Pancreas (tissue), 10 donors: ENCODE measurements at regions not wholly inside any gene's neighbourhood (a gene's known extent, or its start where the extent isn't known, plus 50 kb on each side); places are given as distances from the start of the nearest gene placed in this dataset.
A peak's percentile ranks its signal among the peaks of the same experiment; 100 is the strongest.

Experiments used
- ATAC-seq, 4 donors: fragments of 200-7000 bp; cut with Tn5 transposase; one replicate each; pipeline versions ENCODE4 v1.8.0 to v1.9.1; 2020; ENCODE audit warnings: mild to moderate bottlenecking in 4 of 4, moderate library complexity in 4 of 4
- DNase-seq, 6 donors: peaks; one replicate each; pipeline ENCODE4 v3.0.0-alpha.2; 2020
- FAIRE-seq: peaks from 2 replicates; lab custom pipeline; 2012; peaks lifted over from hg19 to GRCh38; lab: Jason Lieb, UNC
- H3K27ac ChIP-seq, 4 donors: fragments of 200-600 bp; sonication (generic); 1 replicate in 3 of 4; 2 replicates in 1 of 4; pipeline versions ENCODE4 v1.5.0 to v1.8.0; 2020
- H3K27me3 ChIP-seq, 4 donors: fragments of 200-600 bp; one replicate each; pipeline ENCODE4 v1.8.0; 2021
- H3K36me3 ChIP-seq, 3 donors: fragments of 200-600 bp; sonication (generic) in 1 of 3; one replicate each; pipeline versions ENCODE4 v1.5.0 to v1.8.0; 2020 to 2021
- H3K4me1 ChIP-seq, 3 donors: fragments of 200-600 bp; one replicate each; pipeline ENCODE4 v1.8.0; 2021
- H3K4me3 ChIP-seq, 4 donors: fragments of 200-600 bp; sonication (generic) in 2 of 4; one replicate each; pipeline versions ENCODE4 v1.5.0 to v1.8.0; 2020 to 2021
- H3K9me3 ChIP-seq, 4 donors: fragments of 200-600 bp; one replicate each; pipeline ENCODE4 v1.8.0; 2021
- WGBS, 2 donors: extraction: QIAGEN DNeasy Blood & Tissue Kit; methylation state at CpG; one replicate each; pipeline ENCODE4 v1.1.7; 2013; 5-methylcytosine and 5-hydroxymethylcytosine counted together
- intact Hi-C, 3 donors: fragments of 100-400 bp; cut with DNase I; formaldehyde crosslinking; loops; one replicate each; pipeline versions ENCODE4 v1.11.1 to v1.14.2; 2022
- TF ChIP-seq, protein P1 (sequence below), 4 donors: fragments of 200-600 bp; sonication (generic) in 3 of 4; IDR thresholded peaks; one replicate each; pipeline versions ENCODE4 v1.5.0 to v1.8.0; 2021; ENCODE audit warnings: antibody characterized with exemption in 4 of 4
- donor health status: healthy with polysubstance abuse.
- donor health status: DM: no; HTN: no; CAD: no; lungs with moderate emphysema.
- donor health status: DM: no; HTN: no; CAD: no.
- donor health status: control.
- donor health status: control.
- donor health status: Bipolar disorder and iron deficiency.
- donor health status: DM: yes; HTN: yes; CAD: no.
- donor health status: DM: no; HTN: no; CAD: no.
- donor health status: DM: no; HTN: no; CAD: no.
- donor health status: DM: yes; HTN: yes; CAD: no.

DNA sequence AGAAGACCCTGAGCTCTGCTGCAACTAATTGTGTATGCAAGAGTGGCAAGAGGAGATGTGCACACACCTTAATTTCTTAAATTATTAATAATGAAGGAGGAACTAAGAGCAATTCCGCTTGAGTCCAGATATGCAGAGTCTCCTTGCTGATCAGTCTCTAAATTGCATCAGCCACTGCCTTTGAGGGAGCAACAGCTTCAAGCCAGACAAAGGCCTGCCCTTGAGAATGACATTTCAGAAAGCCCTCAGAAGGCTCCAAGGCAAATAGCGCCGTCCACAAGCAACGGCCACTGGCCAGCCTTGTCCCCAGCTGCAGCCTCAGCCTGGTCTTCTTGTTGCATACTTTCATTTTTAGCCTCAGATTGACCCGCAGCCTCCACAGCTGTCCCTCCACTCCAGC, 110.6 kb upstream of the RNF32 start:
- FAIRE-seq = no peak
- intact Hi-C loops = no loop called here

DNA sequence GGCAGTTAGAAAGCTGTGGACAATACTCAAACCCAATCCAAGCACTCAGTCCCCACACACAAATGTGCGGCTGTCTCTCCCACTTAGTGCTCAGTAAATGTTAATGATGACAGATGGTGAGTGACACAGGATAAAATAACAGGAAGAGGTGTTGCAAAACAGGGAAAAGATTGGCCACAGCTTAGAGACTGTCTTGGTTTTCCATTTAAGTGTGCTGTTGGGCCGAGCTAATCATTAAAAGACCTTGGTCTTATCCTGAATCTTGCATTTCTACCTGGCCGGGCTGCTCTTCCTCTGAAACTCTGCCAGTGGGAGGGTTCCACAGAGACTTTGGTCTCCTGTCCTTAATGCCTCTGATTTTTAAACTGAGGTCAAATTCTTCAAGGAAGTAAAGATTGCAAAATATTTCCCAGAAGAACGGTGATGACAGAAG, 113.1 kb upstream of the RNF32 start:
- no peak overlapping the region for H3K4me3 ChIP-seq
- H3K9me3 ChIP-seq = no peaks in the 10 kb centered on the region
- FAIRE-seq (no peak), DNase-seq (peak in 3 of 6 donors; percentile 18 to 52 (median 19)), ATAC-seq (peak; percentile 46 to 89 (median 84))
- TF ChIP-seq, protein P1, sequence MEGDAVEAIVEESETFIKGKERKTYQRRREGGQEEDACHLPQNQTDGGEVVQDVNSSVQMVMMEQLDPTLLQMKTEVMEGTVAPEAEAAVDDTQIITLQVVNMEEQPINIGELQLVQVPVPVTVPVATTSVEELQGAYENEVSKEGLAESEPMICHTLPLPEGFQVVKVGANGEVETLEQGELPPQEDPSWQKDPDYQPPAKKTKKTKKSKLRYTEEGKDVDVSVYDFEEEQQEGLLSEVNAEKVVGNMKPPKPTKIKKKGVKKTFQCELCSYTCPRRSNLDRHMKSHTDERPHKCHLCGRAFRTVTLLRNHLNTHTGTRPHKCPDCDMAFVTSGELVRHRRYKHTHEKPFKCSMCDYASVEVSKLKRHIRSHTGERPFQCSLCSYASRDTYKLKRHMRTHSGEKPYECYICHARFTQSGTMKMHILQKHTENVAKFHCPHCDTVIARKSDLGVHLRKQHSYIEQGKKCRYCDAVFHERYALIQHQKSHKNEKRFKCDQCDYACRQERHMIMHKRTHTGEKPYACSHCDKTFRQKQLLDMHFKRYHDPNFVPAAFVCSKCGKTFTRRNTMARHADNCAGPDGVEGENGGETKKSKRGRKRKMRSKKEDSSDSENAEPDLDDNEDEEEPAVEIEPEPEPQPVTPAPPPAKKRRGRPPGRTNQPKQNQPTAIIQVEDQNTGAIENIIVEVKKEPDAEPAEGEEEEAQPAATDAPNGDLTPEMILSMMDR (IDR thresholded peaks at IDR 0.05) = no peak
- H3K27me3 ChIP-seq = no peaks in the 10 kb centered on the region
- H3K36me3 ChIP-seq = no peaks in the 10 kb centered on the region
- intact Hi-C loops = no loop called here
- H3K27ac ChIP-seq = peak overlapping the region in 2 of 4 donors; percentile 30 to 47
- H3K4me1 ChIP-seq = peaks cover 0 to 13% (median 10%) of the 10 kb centered on the region in 3 donors
- 16 to 22% methylated on average over 4 of the region's 4 CpGs for WGBS, 2 donors

More for the DNA sequence above, 110.6 kb upstream of the RNF32 start:
- Histone ChIP-seq H3K27ac (no peak overlapping the region), H3K27me3 (no peaks in the 10 kb centered on the region), H3K4me3 (no peak overlapping the region), H3K36me3 (no peaks in the 10 kb centered on the region), H3K4me1 (peaks cover 0 to 13% (median 10%) of the 10 kb centered on the region in 3 donors), H3K9me3 (no peaks in the 10 kb centered on the region)
- no peak for DNase-seq
- ATAC-seq = no peak
- TF ChIP-seq, protein P1 (IDR thresholded peaks at IDR 0.05) = no peak
- 89 to 92% methylated on average over 3 to 5 of the region's 5 CpGs for WGBS, 2 donors

DNA sequence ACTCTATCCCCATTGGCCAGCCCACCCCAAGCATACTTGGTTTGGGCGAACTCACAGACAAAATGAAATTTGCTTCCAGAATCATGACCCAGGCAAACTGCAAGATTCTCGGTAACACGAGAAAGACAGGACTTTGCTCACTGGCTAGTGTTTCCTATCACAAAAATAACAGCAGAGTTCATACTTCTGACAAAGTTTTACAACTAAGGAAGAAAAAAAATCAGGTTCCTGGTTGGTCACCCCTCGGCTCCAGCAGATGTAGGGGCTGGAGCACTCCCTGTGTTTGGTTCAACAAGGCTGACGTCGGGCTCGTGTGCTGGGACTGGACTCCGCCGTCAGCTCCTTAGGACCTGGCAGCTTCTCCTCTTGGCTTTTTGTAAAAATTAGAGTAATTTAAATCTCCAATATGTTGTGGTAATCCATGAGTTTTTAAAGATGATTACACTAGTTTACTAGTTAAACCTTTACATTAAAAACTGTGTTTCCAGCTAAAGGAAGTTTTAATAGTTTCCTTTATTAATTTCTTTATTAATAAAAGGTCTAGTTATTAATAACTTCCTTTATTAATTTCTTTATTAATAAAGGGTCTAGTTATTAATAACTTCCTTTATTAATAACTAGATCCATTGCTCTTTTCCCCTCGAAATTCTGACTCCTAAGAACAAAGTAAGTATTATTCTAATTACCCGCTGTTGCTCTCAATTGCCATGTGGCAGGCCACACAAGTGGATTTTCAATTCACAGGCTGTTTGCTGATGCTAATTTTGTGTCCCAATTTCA, 115.6 kb upstream of the RNF32 start:
- no peaks in the 10 kb centered on the region for H3K9me3 ChIP-seq
- intact Hi-C loops = no loop called here
- FAIRE-seq (no peak), ATAC-seq (no peak), DNase-seq (no peak)
- H3K36me3 ChIP-seq = no peaks in the 10 kb centered on the region
- H3K4me3 ChIP-seq = no peak overlapping the region
- no peaks in the 10 kb centered on the region for H3K27me3 ChIP-seq
- H3K4me1 ChIP-seq = peaks cover 0 to 13% (median 10%) of the 10 kb centered on the region in 3 donors
- WGBS, 2 donors = 84 to 90% methylated on average over 11 of the region's 11 CpGs
- TF ChIP-seq, protein P1 (IDR thresholded peaks at IDR 0.05) = no peak
- no peak overlapping the region for H3K27ac ChIP-seq

GRCh38 chr7:156523447-156524048, 117.0 kb upstream of the RNF32 start:
- TF ChIP-seq, protein P1 (IDR thresholded peaks at IDR 0.05) = no peak
- Histone ChIP-seq H3K9me3 (no peaks in the 10 kb centered on the region), H3K27me3 (no peaks in the 10 kb centered on the region), H3K4me1 (peaks cover 0 to 13% (median 10%) of the 10 kb centered on the region in 3 donors), H3K4me3 (no peak overlapping the region), H3K36me3 (no peaks in the 10 kb centered on the region), H3K27ac (no peak overlapping the region)
- WGBS, 2 donors = 81 to 87% methylated on average over 24 of the region's 24 CpGs
- intact Hi-C loops = no loop called here
- no peak for ATAC-seq
- FAIRE-seq = no peak
- no peak for DNase-seq
